Body of pancreas (tissue), 4 donors: ENCODE measurements at regions not wholly inside any gene's neighbourhood (a gene's known extent, or its start where the extent isn't known, plus 50 kb on each side); places are given as distances from the start of the nearest gene placed in this dataset.
"Not testable (repeated sequence)": the region's sequence is repeated elsewhere in the genome, so short reads cannot be mapped to it uniquely, and the experiment has no call there.

Experiments
- POLR2A ChIP-seq, 3 donors: fragments of 450-650 bp; IDR thresholded peaks; one replicate each; pipeline ENCODE4 v1.6.1; 2016; ENCODE audit warnings: antibody characterized with exemption in 3 of 3, mild to moderate bottlenecking in 2 of 3
- TF ChIP-seq, protein P1 (sequence below), 7 experiments: fragments of 450-650 bp in 4 of 7; fragments of 200-600 bp in 3 of 7; sonication (generic) in 3 of 7; IDR thresholded peaks; one replicate each; pipeline ENCODE4 v1.5.1; 2016 to 2019; ENCODE audit warnings: antibody characterized with exemption in 7 of 7

DNA sequence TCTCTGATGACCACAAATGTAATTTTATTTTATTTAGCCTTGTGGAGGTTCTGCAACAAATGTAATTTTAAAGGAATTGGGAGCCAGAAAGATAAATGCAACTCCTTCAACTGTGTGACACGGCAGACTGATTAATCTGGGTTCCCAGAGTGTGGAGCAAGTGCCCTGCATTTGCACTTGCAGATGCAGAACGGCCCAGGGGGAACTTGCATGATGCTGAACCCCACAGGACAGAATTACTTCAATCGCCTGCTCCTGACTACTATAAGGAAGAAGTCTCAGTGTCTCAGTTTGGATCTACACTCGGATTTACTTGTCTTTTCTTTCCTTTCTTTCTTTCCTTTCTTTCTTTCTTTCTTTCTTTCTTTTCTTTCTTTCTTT lies 107.2 kb upstream of the ACBD5 start:
- TF ChIP-seq, protein P1, sequence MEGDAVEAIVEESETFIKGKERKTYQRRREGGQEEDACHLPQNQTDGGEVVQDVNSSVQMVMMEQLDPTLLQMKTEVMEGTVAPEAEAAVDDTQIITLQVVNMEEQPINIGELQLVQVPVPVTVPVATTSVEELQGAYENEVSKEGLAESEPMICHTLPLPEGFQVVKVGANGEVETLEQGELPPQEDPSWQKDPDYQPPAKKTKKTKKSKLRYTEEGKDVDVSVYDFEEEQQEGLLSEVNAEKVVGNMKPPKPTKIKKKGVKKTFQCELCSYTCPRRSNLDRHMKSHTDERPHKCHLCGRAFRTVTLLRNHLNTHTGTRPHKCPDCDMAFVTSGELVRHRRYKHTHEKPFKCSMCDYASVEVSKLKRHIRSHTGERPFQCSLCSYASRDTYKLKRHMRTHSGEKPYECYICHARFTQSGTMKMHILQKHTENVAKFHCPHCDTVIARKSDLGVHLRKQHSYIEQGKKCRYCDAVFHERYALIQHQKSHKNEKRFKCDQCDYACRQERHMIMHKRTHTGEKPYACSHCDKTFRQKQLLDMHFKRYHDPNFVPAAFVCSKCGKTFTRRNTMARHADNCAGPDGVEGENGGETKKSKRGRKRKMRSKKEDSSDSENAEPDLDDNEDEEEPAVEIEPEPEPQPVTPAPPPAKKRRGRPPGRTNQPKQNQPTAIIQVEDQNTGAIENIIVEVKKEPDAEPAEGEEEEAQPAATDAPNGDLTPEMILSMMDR (IDR thresholded peaks at IDR 0.05): not testable (repeated sequence)
- not testable (repeated sequence) for TF ChIP-seq POLR2A (IDR thresholded peaks at IDR 0.05)
